Panc1 (cell line): ENCODE measurements at regions not wholly inside any gene's neighbourhood (a gene's known extent, or its start where the extent isn't known, plus 50 kb on each side); places are given as distances from the start of the nearest gene placed in this dataset.

Experiments used
- ATAC-seq: fragments of 200-7000 bp; cut with Tn5 transposase; 2 replicates; pipeline ENCODE4 v1.9.1; 2020; ENCODE audit warnings: mild to moderate bottlenecking, moderate library complexity
- BruUV-seq: library from RNA; stranded (reverse); fragments of 400-500 nt; replicated peaks from 2 replicates; lab custom pipeline; 2021; lab: Mats Ljungman, UMichigan
- CTCF ChIA-PET: fragments of 300-600 bp; sonication (Branson Sonifier 250); formaldehyde crosslinking; loops from one replicate; lab custom pipeline; 2022; ENCODE audit warnings: antibody characterized with exemption; lab: Charles Lee
- POLR2A ChIA-PET: fragments of 300-600 bp; sonication (Branson Sonifier 250); formaldehyde crosslinking; loops from one replicate; lab custom pipeline; 2022; ENCODE audit warnings: antibody characterized with exemption; lab: Charles Lee
- DNase-seq: peaks from one replicate; pipeline ENCODE4 v3.0.0-alpha.2; 2010; ENCODE audit warnings: low read depth, low spot score
- H3K27ac ChIP-seq: 2 replicates; pipeline ENCODE4 v1.5.1; 2011; ENCODE audit warnings: mild to moderate bottlenecking, low read length, inconsistent platforms
- H3K27me3 ChIP-seq: fragments of 200-500 bp; sonication (Bioruptor generic); 2 replicates; pipeline ENCODE4 v1.6.0; 2014; ENCODE audit warnings: low read length, inconsistent platforms; ENCODE audit not compliant: control insufficient read depth, insufficient read depth
- H3K36me3 ChIP-seq: fragments of 200-500 bp; sonication (Bioruptor generic); 2 replicates; pipeline ENCODE4 v1.5.1; 2014; ENCODE audit warnings: inconsistent platforms, mild to moderate bottlenecking, low read length, moderate library complexity; ENCODE audit not compliant: control insufficient read depth, insufficient read depth
- H3K4me1 ChIP-seq: 2 replicates; pipeline ENCODE4 v1.5.1; 2011; ENCODE audit warnings: inconsistent platforms, mild to moderate bottlenecking, low read length, moderate library complexity; ENCODE audit not compliant: control insufficient read depth, insufficient read depth
- H3K4me3 ChIP-seq, 2 experiments: 2 replicates each; pipeline ENCODE4 v1.5.1; 2011 to 2012; ENCODE audit warnings: low read depth in 2 of 2, low read length in 2 of 2, mild to moderate bottlenecking in 2 of 2, inconsistent platforms in 1 of 2, moderate library complexity in 1 of 2
- H3K9me3 ChIP-seq: fragments of 200-500 bp; sonication (Bioruptor generic); 2 replicates; pipeline ENCODE4 v1.5.1; 2014; ENCODE audit warnings: low read depth, mild to moderate bottlenecking, inconsistent platforms, low read length, moderate library complexity; ENCODE audit not compliant: control insufficient read depth, insufficient read depth
- CTCF ChIP-seq: fragments of 450-650 bp; IDR thresholded peaks from 2 replicates; pipeline ENCODE4 v1.5.1; 2017; ENCODE audit warnings: mild to moderate bottlenecking
- POLR2AphosphoS5 ChIP-seq: IDR thresholded peaks from 2 replicates; pipeline ENCODE4 v1.6.1; 2012; ENCODE audit warnings: mild to moderate bottlenecking, low read depth, low read length, moderate library complexity
- REST ChIP-seq, 2 experiments: IDR thresholded peaks; 2 replicates each; pipeline ENCODE4 v1.6.1; 2011 to 2012; ENCODE audit warnings: low read depth in 2 of 2, control low read depth in 1 of 2, low read length in 1 of 2, mild to moderate bottlenecking in 1 of 2, moderate library complexity in 1 of 2; ENCODE audit not compliant: insufficient read depth in 1 of 2
- SIN3A ChIP-seq: IDR thresholded peaks from 2 replicates; pipeline ENCODE4 v1.6.1; 2012; ENCODE audit warnings: low read depth, mild to moderate bottlenecking, low read length, moderate library complexity, borderline replicate concordance; ENCODE audit not compliant: insufficient read depth
- TCF7L2 ChIP-seq: IDR thresholded peaks from 2 replicates; pipeline ENCODE4 v1.6.1; 2011; ENCODE audit warnings: mild to moderate bottlenecking, low read depth, low read length, inconsistent platforms
- in situ Hi-C: cut with HindIII; loops from 2 replicates; pipeline ENCODE4 v1.10.0; 2016; ENCODE audit warnings: low sequenced_read_pairs, low pct_unique_long_range_greater_than_20kb
- intact Hi-C: fragments of 100-400 bp; cut with micrococcal nuclease; formaldehyde crosslinking; loops from one replicate; pipeline ENCODE4 v1.10.0; 2022; ENCODE audit not compliant: unreplicated experiment

- TF ChIP-seq CTCF (no peak), SIN3A (no peak), TCF7L2 (no peak), REST (IDR thresholded peaks at IDR 0.05; ENCODE audit: insufficient read depth in 1 of 2, low read depth in 2 of 2, low read length in 1 of 2) (no peak)
- Histone ChIP-seq H3K27me3 (no peaks in the 10 kb centered on the region), H3K4me3 (no peak overlapping the region), H3K9me3 (no peaks in the 10 kb centered on the region), H3K27ac (no peak overlapping the region), H3K4me1 (no peaks in the 10 kb centered on the region), H3K36me3 (no peaks in the 10 kb centered on the region)
- ChIA-PET CTCF (no interaction called here), POLR2A (no interaction called here)
- no peak for DNase-seq
- BruUV-seq, result no TSS peak
- intact Hi-C loops (no loop called here), in situ Hi-C loops (no loop called here)
- no peak for ATAC-seq
Observed at GRCh38 chr5:167303582-167303981, 987.9 kb upstream of the WWC1 start.

GRCh38 chr5:167304834-167305469 is 986.5 kb upstream of the WWC1 start:
- H3K9me3 ChIP-seq, result no peaks in the 10 kb centered on the region
- BruUV-seq, result no TSS peak
- intact Hi-C loops, result no loop called here
- H3K27me3 ChIP-seq, result no peaks in the 10 kb centered on the region
- CTCF ChIA-PET, result no interaction called here
- DNase-seq (no peak), ATAC-seq (no peak)
- POLR2A ChIA-PET, result no interaction called here
- in situ Hi-C loops, result no loop called here
- no peak for TF ChIP-seq POLR2AphosphoS5
- no peak for TF ChIP-seq REST (IDR thresholded peaks at IDR 0.05; ENCODE audit: insufficient read depth in 1 of 2, low read depth in 2 of 2, low read length in 1 of 2)
- TF ChIP-seq TCF7L2, result no peak
- no peak for TF ChIP-seq SIN3A
- TF ChIP-seq CTCF, result no peak
- no peak overlapping the region for H3K4me3 ChIP-seq
- H3K27ac ChIP-seq, result no peak overlapping the region
- no peaks in the 10 kb centered on the region for H3K36me3 ChIP-seq
- no peaks in the 10 kb centered on the region for H3K4me1 ChIP-seq
